OCI-LY7 (cell line): ENCODE measurements at regions not wholly inside any gene's neighbourhood (a gene's known extent, or its start where the extent isn't known, plus 50 kb on each side); places are given as distances from the start of the nearest gene placed in this dataset.

ENCODE experiments used
- BruUV-seq: library from RNA; stranded (reverse); fragments of 400-500 nt; replicated peaks from 2 replicates; lab custom pipeline; 2021; lab: Mats Ljungman, UMichigan
- CTCF ChIA-PET: fragments of 300-600 bp; sonication (Branson Sonifier 250); formaldehyde crosslinking; loops from one replicate; lab custom pipeline; 2022; ENCODE audit warnings: antibody characterized with exemption; ENCODE audit not compliant: unreplicated experiment; lab: Charles Lee
- POLR2A ChIA-PET: fragments of 300-600 bp; sonication (Branson Sonifier 250); formaldehyde crosslinking; loops from one replicate; lab custom pipeline; 2022; ENCODE audit warnings: antibody characterized with exemption; lab: Charles Lee
- DNase-seq: peaks from one replicate; pipeline ENCODE4 v3.0.0-alpha.2; 2015; ENCODE audit warnings: low spot score
- H2AFZ ChIP-seq: fragments of 200-600 bp; sonication (generic), shearing (Covaris generic); 2 replicates; pipeline ENCODE4 v1.6.1; 2014; ENCODE audit warnings: mild to moderate bottlenecking, antibody characterized with exemption, low read length, moderate library complexity
- H3K27ac ChIP-seq: fragments of 200-600 bp; sonication (generic); 2 replicates; pipeline ENCODE4 v1.5.1; 2014; ENCODE audit warnings: mixed run types, low read depth, mild to moderate bottlenecking, moderate library complexity, low read length, inconsistent platforms; ENCODE audit not compliant: poor library complexity, severe bottlenecking
- H3K36me3 ChIP-seq: fragments of 200-600 bp; sonication (generic); 2 replicates; pipeline ENCODE4 v1.6.1; 2014; ENCODE audit warnings: mild to moderate bottlenecking, antibody characterized with exemption, low read length, moderate library complexity, mixed read lengths; ENCODE audit not compliant: insufficient read depth
- H3K4me1 ChIP-seq: fragments of 200-600 bp; sonication (generic); 2 replicates; pipeline ENCODE4 v1.5.1; 2014; ENCODE audit warnings: mild to moderate bottlenecking, low read length; ENCODE audit not compliant: insufficient read depth, poor library complexity, severe bottlenecking
- H3K4me2 ChIP-seq: fragments of 200-600 bp; sonication (generic); 2 replicates; pipeline ENCODE4 v1.6.1; 2014; ENCODE audit warnings: mild to moderate bottlenecking, low read length
- H3K4me3 ChIP-seq: fragments of 200-600 bp; sonication (generic); 2 replicates; pipeline ENCODE4 v1.5.1; 2014; ENCODE audit warnings: mild to moderate bottlenecking, low read depth, low read length; ENCODE audit not compliant: poor library complexity, severe bottlenecking
- H3K79me2 ChIP-seq: fragments of 200-600 bp; sonication (generic); 2 replicates; pipeline ENCODE4 v1.6.1; 2016; ENCODE audit warnings: low read depth, mild to moderate bottlenecking, low read length, moderate library complexity, mixed read lengths; ENCODE audit not compliant: insufficient read depth
- H3K9me2 ChIP-seq: fragments of 200-600 bp; sonication (generic); 2 replicates; pipeline ENCODE4 v1.6.1; 2016; ENCODE audit warnings: mild to moderate bottlenecking, low read length, mixed read lengths; ENCODE audit not compliant: insufficient read depth
- H3K9me3 ChIP-seq: fragments of 200-600 bp; sonication (generic); 2 replicates; pipeline ENCODE4 v1.6.1; 2014; ENCODE audit warnings: mild to moderate bottlenecking, mixed run types, low read length, mixed read lengths
- H4K20me1 ChIP-seq: fragments of 200-600 bp; sonication (generic); 2 replicates; pipeline ENCODE4 v1.6.1; 2014; ENCODE audit warnings: mild to moderate bottlenecking, antibody characterized with exemption, low read length, moderate library complexity, mixed read lengths; ENCODE audit not compliant: insufficient read depth
- CTCF ChIP-seq: fragments of 200-600 bp; sonication (generic); conservative IDR thresholded peaks from 2 replicates; pipeline ENCODE4 v1.5.1; 2014; ENCODE audit warnings: mild to moderate bottlenecking, antibody characterized with exemption, low read length, moderate library complexity, mixed read lengths
- EZH2phosphoT487 ChIP-seq: fragments of 200-600 bp; sonication (generic); IDR thresholded peaks from 2 replicates; pipeline ENCODE4 v1.6.1; 2018; ENCODE audit warnings: low read depth, borderline replicate concordance, mild to moderate bottlenecking, mixed run types, antibody characterized with exemption, low read length, moderate library complexity, mixed read lengths
- intact Hi-C: fragments of 100-400 bp; cut with micrococcal nuclease; formaldehyde crosslinking; loops from one replicate; pipeline ENCODE4 v1.10.0; 2022; ENCODE audit not compliant: unreplicated experiment

GRCh38 chr2:147408357-147408756, 436.5 kb upstream of the ACVR2A start:
- TF ChIP-seq EZH2phosphoT487 (no peak), CTCF (no peak)
- Histone ChIP-seq H4K20me1 (no peaks in the 10 kb centered on the region), H3K4me1 (no peaks in the 10 kb centered on the region), H3K4me2 (no peak overlapping the region), H3K27ac (no peak overlapping the region), H3K36me3 (no peaks in the 10 kb centered on the region), H3K79me2 (no peaks in the 10 kb centered on the region), H3K9me3 (no peaks in the 10 kb centered on the region), H3K9me2 (no peaks in the 10 kb centered on the region; the same call in 1 of the 2 replicates), H3K4me3 (no peak overlapping the region), H2AFZ (no peak overlapping the region)
- DNase-seq = no peak
- no TSS peak for BruUV-seq
- intact Hi-C loops = no loop called here
- CTCF ChIA-PET = no interaction called here
- POLR2A ChIA-PET = interaction anchor here (0.7 kb wide), 1 partner anchor 47 kb away, joined by 3 read pairs; no protein-coding TSS in a partner anchor

- Histone ChIP-seq H4K20me1 (no peaks in the 10 kb centered on the region), H3K27ac (no peak overlapping the region), H3K4me2 (no peak overlapping the region), H3K9me3 (no peaks in the 10 kb centered on the region), H2AFZ (no peak overlapping the region), H3K4me1 (no peaks in the 10 kb centered on the region), H3K36me3 (no peaks in the 10 kb centered on the region), H3K79me2 (no peaks in the 10 kb centered on the region), H3K9me2 (no peaks in the 10 kb centered on the region; the same call in 1 of the 2 replicates), H3K4me3 (no peak overlapping the region)
- no TSS peak for BruUV-seq
- TF ChIP-seq EZH2phosphoT487 (no peak), CTCF (no peak)
- ChIA-PET POLR2A (no interaction called here), CTCF (no interaction called here)
- no peak for DNase-seq
- intact Hi-C loops = no loop called here
Measured at GRCh38 chr2:147405651-147406050, 439.2 kb upstream of the ACVR2A start.

- CTCF ChIA-PET = no interaction called here
- Histone ChIP-seq H3K36me3 (no peaks in the 10 kb centered on the region), H3K79me2 (no peaks in the 10 kb centered on the region), H3K4me3 (no peak overlapping the region), H3K9me3 (no peaks in the 10 kb centered on the region), H2AFZ (no peak overlapping the region), H4K20me1 (no peaks in the 10 kb centered on the region), H3K9me2 (no peaks in the 10 kb centered on the region), H3K27ac (no peak overlapping the region), H3K4me2 (no peak overlapping the region), H3K4me1 (no peaks in the 10 kb centered on the region)
- TF ChIP-seq CTCF (no peak), EZH2phosphoT487 (no peak)
- POLR2A ChIA-PET = no interaction called here
- DNase-seq = no peak
- BruUV-seq = no TSS peak
- intact Hi-C loops = no loop called here
Measured at GRCh38 chr2:147398996-147399395, 445.8 kb upstream of the ACVR2A start.
